ENCODE measurements at regions not wholly inside any gene's neighbourhood (a gene's known extent, or its start where the extent isn't known, plus 50 kb on each side); places are given as distances from the start of the nearest gene placed in this dataset.

GRCh38 chr5:89721931-89722330 lies 687.6 kb downstream of the CETN3 start:
- TF ChIP-seq POLR2A (IDR thresholded peaks at IDR 0.05) = no peak
- no peak for TF ChIP-seq CTCF (IDR thresholded peaks at IDR 0.05 in 8 of 11, conservative IDR thresholded peaks at IDR 0.05 in 3 of 11)
- TF ChIP-seq POLR2AphosphoS5 (IDR thresholded peaks at IDR 0.05) = no peak
- no peak for DNase-seq
- Histone ChIP-seq H3K4me1 (no peaks in the 10 kb centered on the region), H3K9me3 (no peaks in the 10 kb centered on the region), H3K4me3 (no peak overlapping the region), H3K36me3 (no peaks in the 10 kb centered on the region), H3K27ac (no peak overlapping the region), H3K27me3 (replicated peaks in 1 of 7) (no peaks in the 10 kb centered on the region)
- intact Hi-C loops (cut with DNase I; ENCODE audit: low total_unique reads) = no loop called here

- H3K4me3 ChIP-seq = no peak overlapping the region
- 95 to 100% (median 98%) methylated on average over 2 of the region's 2 CpGs for WGBS, 5 donors
- intact Hi-C loops (cut with DNase I; ENCODE audit: low total_unique reads) = no loop called here
- H3K27me3 ChIP-seq (replicated peaks in 1 of 7) = no peaks in the 10 kb centered on the region
- H3K27ac ChIP-seq = no peak overlapping the region
- no peak for TF ChIP-seq CTCF (IDR thresholded peaks at IDR 0.05 in 8 of 11, conservative IDR thresholded peaks at IDR 0.05 in 3 of 11)
- no peak for DNase-seq
- no peaks in the 10 kb centered on the region for H3K36me3 ChIP-seq
- no peaks in the 10 kb centered on the region for H3K4me1 ChIP-seq
- no peaks in the 10 kb centered on the region for H3K9me3 ChIP-seq
These were observed 688.2 kb downstream of the CETN3 start for GRCh38 chr5:89721353-89721752.

- H3K9me3 ChIP-seq = no peaks in the 10 kb centered on the region
- intact Hi-C loops (cut with DNase I; ENCODE audit: low total_unique reads) = no loop called here
- no peaks in the 10 kb centered on the region for H3K36me3 ChIP-seq
- no peak overlapping the region for H3K4me3 ChIP-seq
- DNase-seq = no peak
- WGBS, 5 donors = 90 to 99% (median 95%) methylated on average over 3 of the region's 3 CpGs
- no peak for TF ChIP-seq CTCF (IDR thresholded peaks at IDR 0.05 in 8 of 11, conservative IDR thresholded peaks at IDR 0.05 in 3 of 11)
- no peak for TF ChIP-seq POLR2A (IDR thresholded peaks at IDR 0.05)
- TF ChIP-seq POLR2AphosphoS5 (IDR thresholded peaks at IDR 0.05) = no peak
- no peak overlapping the region for H3K27ac ChIP-seq
- H3K27me3 ChIP-seq (replicated peaks in 1 of 7) = no peaks in the 10 kb centered on the region
- peaks cover 0 to 8% (median 2%) of the 10 kb centered on the region in 6 donors for H3K4me1 ChIP-seq
These were observed 697.3 kb downstream of the CETN3 start for GRCh38 chr5:89712134-89712700.

GRCh38 chr5:89711526-89711925 lies 698.0 kb downstream of the CETN3 start:
- no peaks in the 10 kb centered on the region for H3K36me3 ChIP-seq
- no peak overlapping the region for H3K27ac ChIP-seq
- no peaks in the 10 kb centered on the region for H3K9me3 ChIP-seq
- peaks cover 0 to 8% (median 2%) of the 10 kb centered on the region in 6 donors for H3K4me1 ChIP-seq
- intact Hi-C loops (cut with DNase I; ENCODE audit: low total_unique reads) = no loop called here
- DNase-seq = no peak
- WGBS, 5 donors = 77 to 97% (median 88%) methylated on average over 1 of the region's 1 CpG
- no peaks in the 10 kb centered on the region for H3K27me3 ChIP-seq (replicated peaks in 1 of 7)
- TF ChIP-seq POLR2A (IDR thresholded peaks at IDR 0.05) (no peak), POLR2AphosphoS5 (IDR thresholded peaks at IDR 0.05) (no peak), CTCF (IDR thresholded peaks at IDR 0.05 in 8 of 11, conservative IDR thresholded peaks at IDR 0.05 in 3 of 11) (no peak)
- no peak overlapping the region for H3K4me3 ChIP-seq

Measured in spleen (tissue), 11 donors.